Activated naive CD4-positive, alpha-beta T cell treated with anti-CD3 and anti-CD28 coated beads for 36 hours (primary cell): ENCODE measurements at regions not wholly inside any gene's neighbourhood (a gene's known extent, or its start where the extent isn't known, plus 50 kb on each side); places are given as distances from the start of the nearest gene placed in this dataset.

Experiments
- CTCF ChIA-PET: fragments of 350-600 bp; sonication (Branson Sonifier 250); formaldehyde crosslinking; loops from one replicate; lab custom pipeline; 2021; ENCODE audit warnings: antibody characterized with exemption; lab: Charles Lee
- DNase-seq: peaks from one replicate; pipeline ENCODE4 v3.0.0-alpha.2; 2020
- H3K27ac Mint-ChIP-seq: one replicate; pipeline ENCODE4 v1.8.0; 2021; ENCODE audit warnings: mild to moderate bottlenecking, mixed read lengths
- H3K27me3 Mint-ChIP-seq: one replicate; pipeline ENCODE4 v1.8.0; 2021; ENCODE audit warnings: low read depth, mixed read lengths
- H3K36me3 Mint-ChIP-seq: one replicate; pipeline ENCODE4 v1.8.0; 2021; ENCODE audit warnings: low read depth, mixed read lengths
- H3K4me1 Mint-ChIP-seq: one replicate; pipeline ENCODE4 v1.8.0; 2021; ENCODE audit warnings: low read depth, mixed read lengths
- H3K4me3 Mint-ChIP-seq: one replicate; pipeline ENCODE4 v1.8.0; 2021; ENCODE audit warnings: mild to moderate bottlenecking, moderate library complexity, mixed read lengths
- H3K9me3 Mint-ChIP-seq: one replicate; pipeline ENCODE4 v1.8.0; 2021; ENCODE audit warnings: mixed read lengths
- intact Hi-C: fragments of 100-400 bp; cut with micrococcal nuclease; formaldehyde crosslinking; loops from one replicate; pipeline ENCODE4 v1.15.1; 2023

DNA sequence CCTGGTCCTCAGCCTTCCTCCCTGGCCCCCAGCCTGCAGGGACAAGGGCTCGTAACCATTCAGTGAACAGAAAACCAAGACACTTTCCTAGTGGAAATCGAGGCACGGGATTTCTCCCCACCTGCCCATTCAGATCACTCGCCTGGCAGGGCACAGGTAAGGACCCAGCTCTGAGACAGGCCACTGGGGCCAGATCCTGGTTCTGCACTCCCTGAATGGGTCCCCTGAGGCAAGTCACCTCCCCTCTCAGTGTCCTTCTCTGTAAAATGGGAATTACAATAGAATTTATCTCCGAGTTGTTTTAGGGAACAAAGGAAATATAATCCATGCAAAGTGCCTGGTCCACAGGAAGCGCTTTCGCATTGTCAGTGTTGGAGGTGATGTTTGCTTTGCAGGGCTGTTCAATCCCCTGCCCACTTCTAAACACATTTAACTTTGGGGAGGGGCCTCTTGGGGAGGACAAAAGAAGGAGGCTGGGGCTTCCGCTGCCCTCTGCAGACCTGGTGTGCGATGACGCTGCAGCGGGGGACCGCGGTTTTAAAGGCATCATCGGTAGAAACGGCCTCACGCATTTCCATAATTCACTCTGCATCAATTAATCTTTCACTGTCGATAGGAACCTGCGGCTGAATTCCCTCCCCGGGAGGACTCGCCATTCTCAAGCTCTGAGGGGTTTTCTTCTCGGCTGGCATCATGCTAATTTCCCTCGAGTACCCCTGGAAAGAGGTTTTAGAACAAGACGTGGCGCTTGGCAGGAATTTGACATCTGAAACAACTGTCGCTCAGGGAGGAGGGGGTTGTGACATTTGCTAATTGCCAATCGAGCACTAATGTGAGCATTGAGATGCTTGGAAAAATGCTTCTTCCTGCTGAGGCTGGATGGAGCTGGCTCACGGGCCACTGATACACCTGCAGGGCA is 70.4 kb upstream of the FGF3 start:
- H3K4me1 Mint-ChIP-seq: peaks cover 3% of the 10 kb centered on the region
- DNase-seq: no peak
- H3K27ac Mint-ChIP-seq: no peak overlapping the region
- CTCF ChIA-PET: interaction anchor here (0.5 to 1.1 kb wide), 6 partner anchors 9 to 1475 kb away, joined by 3 to 6 read pairs (median 4); no protein-coding TSS in a partner anchor
- H3K9me3 Mint-ChIP-seq: no peaks in the 10 kb centered on the region
- no peaks in the 10 kb centered on the region for H3K36me3 Mint-ChIP-seq
- H3K4me3 Mint-ChIP-seq: no peak overlapping the region
- H3K27me3 Mint-ChIP-seq: peaks cover 37% of the 10 kb centered on the region
- intact Hi-C loops: no loop called here

DNA sequence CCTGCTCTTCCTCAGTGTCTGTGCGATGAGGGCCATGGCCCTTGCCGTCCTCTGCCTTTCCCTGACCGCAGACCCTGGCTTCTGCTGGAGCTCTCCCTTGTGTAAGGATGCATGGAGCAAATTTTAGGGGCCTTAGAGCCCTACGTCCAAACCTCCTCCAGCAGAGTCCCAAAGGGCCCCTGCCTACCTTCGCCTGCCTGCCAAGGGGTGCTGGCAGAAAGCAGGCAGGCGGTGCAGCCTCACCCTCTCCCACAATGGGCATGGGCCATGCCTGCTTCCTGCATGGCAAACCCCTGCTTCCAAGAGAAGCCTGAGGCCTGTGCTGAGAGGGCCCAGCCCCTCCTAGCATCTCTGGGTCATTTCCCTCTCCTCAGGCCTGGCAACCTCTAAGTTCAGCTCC is 71.3 kb upstream of the FGF3 start:
- peaks cover 39% of the 10 kb centered on the region for H3K27me3 Mint-ChIP-seq

DNA sequence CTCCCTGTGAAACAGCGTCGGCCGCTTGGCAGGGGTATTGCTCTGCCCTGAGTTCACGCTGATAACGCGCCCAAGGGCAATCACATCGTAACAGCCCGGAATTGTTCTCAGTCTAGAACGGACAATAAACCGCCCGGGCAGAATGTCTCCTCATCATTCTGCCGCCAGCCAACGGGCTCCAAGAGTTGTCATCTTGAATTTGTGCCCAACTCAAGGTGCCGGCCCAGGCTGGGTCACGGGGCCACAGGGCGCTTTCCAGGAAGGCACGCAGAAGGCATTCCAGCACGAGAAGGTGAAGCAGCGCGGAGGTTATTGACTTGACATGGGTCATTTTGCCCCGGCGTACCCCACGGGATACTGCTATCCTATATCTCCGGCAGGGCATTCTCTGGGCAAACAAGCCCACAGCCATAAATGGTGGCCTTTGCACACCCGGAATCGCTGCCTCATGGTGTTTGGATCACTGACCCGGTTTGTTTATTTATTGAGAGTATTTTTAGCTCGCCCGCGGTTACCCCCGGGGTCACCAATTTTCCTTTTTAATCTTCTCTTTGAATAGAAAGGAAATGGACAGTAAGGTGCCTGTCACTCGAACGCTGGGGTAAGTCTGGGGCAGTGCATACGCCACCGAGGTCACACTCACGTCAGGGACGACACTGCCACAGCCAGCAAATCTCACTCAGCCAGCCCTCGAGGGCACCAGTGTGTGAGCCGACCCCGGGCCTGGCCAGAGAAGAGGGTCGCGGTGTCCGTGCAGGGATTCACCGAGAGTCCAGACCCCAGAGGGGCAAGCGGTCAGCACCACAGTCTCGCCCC is 72.4 kb upstream of the FGF3 start:
- DNase-seq: no peak
- Mint-ChIP-seq H3K27ac (no peak overlapping the region), H3K36me3 (no peaks in the 10 kb centered on the region), H3K27me3 (peaks cover 39% of the 10 kb centered on the region), H3K4me1 (peaks cover 3% of the 10 kb centered on the region), H3K4me3 (no peak overlapping the region), H3K9me3 (no peaks in the 10 kb centered on the region)
- CTCF ChIA-PET: interaction anchor here (1.5 kb wide), 1 partner anchor 19 kb away, joined by 3 read pairs; no protein-coding TSS in a partner anchor
- intact Hi-C loops: no loop called here

More for the DNA sequence above, 71.3 kb upstream of the FGF3 start:
- Mint-ChIP-seq H3K27ac (no peak overlapping the region), H3K4me1 (peaks cover 3% of the 10 kb centered on the region), H3K9me3 (no peaks in the 10 kb centered on the region), H3K36me3 (no peaks in the 10 kb centered on the region), H3K4me3 (no peak overlapping the region)
- CTCF ChIA-PET: interaction anchor here (0.5 to 0.7 kb wide), 3 partner anchors 186 to 1474 kb away, joined by 3 to 6 read pairs (median 4); no protein-coding TSS in a partner anchor
- DNase-seq: no peak
- intact Hi-C loops: no loop called here

DNA sequence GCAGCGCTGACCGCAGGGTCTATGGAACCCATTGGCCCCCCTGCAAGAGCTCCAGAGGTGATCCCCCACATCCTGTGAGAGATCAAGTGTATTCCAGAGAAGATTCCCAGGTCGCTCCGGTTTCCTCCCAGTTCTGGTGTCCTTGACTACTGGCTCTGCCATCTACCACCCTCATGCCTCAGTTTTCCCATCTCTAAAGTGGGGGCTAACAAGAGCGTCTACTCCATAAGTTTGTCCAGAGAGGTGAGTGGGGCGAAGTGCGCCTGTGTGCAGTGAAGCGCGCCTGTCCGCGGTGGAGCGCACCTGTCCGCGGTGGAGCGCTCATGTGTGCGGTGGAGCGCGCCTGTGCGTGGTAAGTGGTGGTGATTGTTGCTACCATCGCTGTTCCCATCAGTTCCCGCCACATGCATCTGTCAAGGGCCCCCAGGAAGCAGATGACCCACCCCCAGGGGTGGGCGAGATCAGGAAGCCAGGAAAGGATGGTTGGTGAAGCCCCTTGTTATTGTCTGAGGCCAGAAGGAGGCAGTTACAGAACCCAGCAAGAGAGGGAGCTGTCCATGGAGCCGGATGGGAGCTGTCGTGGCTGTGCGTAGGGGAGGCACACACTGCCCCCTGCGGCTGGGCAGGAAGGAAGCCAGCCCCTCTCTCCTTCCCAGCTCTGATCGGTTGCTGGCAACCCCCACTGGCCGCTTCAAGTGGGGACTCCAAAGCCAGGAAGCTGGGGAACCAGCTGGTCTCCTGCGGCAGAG is 73.2 kb upstream of the FGF3 start:
- CTCF ChIA-PET: interaction anchor here (1.5 kb wide), 1 partner anchor 18 kb away, joined by 3 read pairs; no protein-coding TSS in a partner anchor
- Mint-ChIP-seq H3K9me3 (no peaks in the 10 kb centered on the region), H3K4me3 (no peak overlapping the region), H3K4me1 (peaks cover 3% of the 10 kb centered on the region), H3K36me3 (no peaks in the 10 kb centered on the region), H3K27me3 (peaks cover 39% of the 10 kb centered on the region), H3K27ac (no peak overlapping the region)
- intact Hi-C loops: no loop called here
- DNase-seq: no peak

DNA sequence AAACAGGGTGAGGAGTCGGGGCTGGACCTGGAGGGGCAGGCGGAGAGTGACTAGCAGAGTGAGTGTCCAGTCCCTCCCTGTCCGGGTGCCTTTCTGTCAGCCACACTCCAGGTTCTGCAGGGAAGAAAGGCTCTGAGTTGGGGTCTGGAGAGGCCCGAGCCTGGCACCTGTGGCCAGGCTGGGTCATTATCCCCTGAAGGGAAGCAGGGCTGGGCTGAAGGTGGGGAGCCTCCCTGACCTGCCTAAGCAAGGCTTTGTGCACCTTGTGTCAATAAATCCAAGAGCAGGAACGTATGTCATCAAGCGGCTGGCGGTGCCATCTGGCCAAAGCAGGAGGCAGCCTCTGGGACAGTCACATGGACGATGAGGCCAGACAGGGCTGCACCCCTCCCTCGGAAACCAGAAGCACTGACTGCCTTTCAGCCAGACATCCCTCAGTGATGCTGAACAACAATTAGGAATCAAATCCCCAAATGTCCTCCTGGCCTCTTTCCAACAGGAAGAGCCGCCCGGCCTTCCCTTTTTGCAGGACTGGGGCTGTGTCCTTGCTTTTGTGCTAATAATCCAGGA is 73.9 kb upstream of the FGF3 start:
- CTCF ChIA-PET: no interaction called here
- intact Hi-C loops: no loop called here
- no peaks in the 10 kb centered on the region for H3K9me3 Mint-ChIP-seq
- no peak overlapping the region for H3K4me3 Mint-ChIP-seq
- DNase-seq: no peak
- no peaks in the 10 kb centered on the region for H3K36me3 Mint-ChIP-seq
- peaks cover 39% of the 10 kb centered on the region for H3K27me3 Mint-ChIP-seq
- H3K4me1 Mint-ChIP-seq: peaks cover 3% of the 10 kb centered on the region
- no peak overlapping the region for H3K27ac Mint-ChIP-seq

DNA sequence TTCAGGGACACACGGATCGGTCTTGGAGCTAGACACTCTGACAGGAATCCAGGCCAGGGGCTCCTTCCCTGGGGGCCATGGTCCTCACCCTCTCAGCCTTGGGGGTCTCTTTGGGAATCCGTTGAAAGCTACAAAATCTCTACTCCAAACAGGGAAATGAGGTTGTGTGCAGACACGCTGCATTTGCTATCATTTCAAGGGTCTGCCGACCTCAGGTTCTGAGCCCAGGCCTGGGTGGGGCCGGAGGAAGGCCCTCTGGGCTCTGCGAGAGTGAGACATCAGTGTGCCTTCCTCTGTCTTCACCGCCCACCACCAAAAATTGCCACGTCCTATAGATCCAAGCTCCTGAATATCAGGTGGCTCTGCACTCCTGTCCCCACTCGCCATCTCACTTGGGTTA is 74.4 kb upstream of the FGF3 start:
- no peak for DNase-seq
- CTCF ChIA-PET: no interaction called here
- Mint-ChIP-seq H3K9me3 (no peaks in the 10 kb centered on the region), H3K36me3 (no peaks in the 10 kb centered on the region), H3K27me3 (peaks cover 39% of the 10 kb centered on the region), H3K4me3 (no peak overlapping the region), H3K4me1 (no peaks in the 10 kb centered on the region), H3K27ac (no peak overlapping the region)
- intact Hi-C loops: no loop called here

DNA sequence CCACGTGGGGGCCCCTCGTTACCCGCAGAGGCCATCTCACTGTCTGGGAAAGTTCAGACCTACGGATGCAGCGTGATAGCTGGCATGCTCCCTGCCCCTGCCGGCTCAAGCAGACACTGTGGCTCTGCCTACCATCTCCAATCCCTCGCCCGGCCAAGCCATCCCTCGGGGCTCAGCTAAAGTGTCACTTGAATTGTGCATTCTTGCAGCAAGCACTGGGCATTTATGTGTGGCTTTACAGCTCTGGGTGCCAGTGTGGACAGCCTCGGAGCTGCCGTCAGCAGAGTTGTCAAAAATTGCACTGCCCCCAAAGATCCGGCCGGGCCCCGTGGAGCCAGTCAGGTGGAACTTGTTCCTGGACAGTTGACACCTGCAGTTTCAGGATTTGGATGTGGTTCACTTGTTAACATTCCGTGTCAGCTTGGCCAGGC is 75.0 kb upstream of the FGF3 start:
- Mint-ChIP-seq H3K4me3 (no peak overlapping the region), H3K36me3 (no peaks in the 10 kb centered on the region), H3K4me1 (no peaks in the 10 kb centered on the region), H3K27ac (no peak overlapping the region), H3K9me3 (no peaks in the 10 kb centered on the region), H3K27me3 (peaks cover 37% of the 10 kb centered on the region)
- intact Hi-C loops: no loop called here
- no peak for DNase-seq
- CTCF ChIA-PET: no interaction called here

DNA sequence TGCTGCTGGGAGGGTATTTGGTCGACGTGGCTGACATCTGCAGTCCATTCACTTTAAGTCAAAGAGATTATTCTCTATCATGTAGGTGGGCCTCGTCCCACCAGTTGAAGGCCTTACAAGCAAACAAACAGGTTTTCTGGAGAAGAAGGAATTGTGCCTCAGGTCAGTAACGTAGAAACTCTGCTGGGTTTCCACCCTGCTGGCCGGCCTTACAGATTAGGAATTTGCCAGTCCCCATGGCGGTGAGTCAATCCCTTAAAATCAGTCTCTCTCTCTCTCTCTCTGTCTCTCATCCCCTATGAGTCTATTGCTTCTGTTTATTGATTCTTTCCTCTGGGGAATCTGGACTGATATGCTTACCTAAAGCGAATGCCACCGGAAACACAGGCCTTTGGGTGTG is 75.4 kb upstream of the FGF3 start:
- Mint-ChIP-seq H3K4me1 (no peaks in the 10 kb centered on the region), H3K36me3 (no peaks in the 10 kb centered on the region), H3K27me3 (peaks cover 36% of the 10 kb centered on the region), H3K9me3 (no peaks in the 10 kb centered on the region), H3K4me3 (no peak overlapping the region), H3K27ac (no peak overlapping the region)
- intact Hi-C loops: no loop called here
- no peak for DNase-seq
- CTCF ChIA-PET: no interaction called here

DNA sequence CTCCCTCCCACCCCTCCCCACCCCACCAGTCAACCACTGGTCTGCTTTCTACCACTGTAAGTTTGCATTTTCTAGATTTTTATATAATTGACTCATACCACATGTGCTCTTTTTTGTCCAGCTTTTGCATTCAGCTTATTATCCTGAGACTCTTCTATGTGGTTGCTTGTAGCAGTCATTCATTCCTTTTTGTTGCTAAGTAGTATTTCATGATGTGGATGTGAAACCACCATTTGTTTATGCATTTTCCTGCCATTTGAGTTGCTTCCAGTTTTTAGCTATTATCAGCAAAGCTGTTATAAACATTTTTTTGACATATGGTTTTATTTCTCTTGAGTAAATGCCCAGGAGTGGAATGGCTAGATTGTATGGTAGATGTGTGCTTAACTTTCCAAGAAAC is 77.0 kb upstream of the FGF3 start:
- intact Hi-C loops: no loop called here
- Mint-ChIP-seq H3K4me3 (no peak overlapping the region), H3K9me3 (no peaks in the 10 kb centered on the region), H3K36me3 (no peaks in the 10 kb centered on the region), H3K27me3 (peaks cover 25% of the 10 kb centered on the region), H3K4me1 (no peaks in the 10 kb centered on the region), H3K27ac (no peak overlapping the region)
- CTCF ChIA-PET: no interaction called here
- DNase-seq: no peak

DNA sequence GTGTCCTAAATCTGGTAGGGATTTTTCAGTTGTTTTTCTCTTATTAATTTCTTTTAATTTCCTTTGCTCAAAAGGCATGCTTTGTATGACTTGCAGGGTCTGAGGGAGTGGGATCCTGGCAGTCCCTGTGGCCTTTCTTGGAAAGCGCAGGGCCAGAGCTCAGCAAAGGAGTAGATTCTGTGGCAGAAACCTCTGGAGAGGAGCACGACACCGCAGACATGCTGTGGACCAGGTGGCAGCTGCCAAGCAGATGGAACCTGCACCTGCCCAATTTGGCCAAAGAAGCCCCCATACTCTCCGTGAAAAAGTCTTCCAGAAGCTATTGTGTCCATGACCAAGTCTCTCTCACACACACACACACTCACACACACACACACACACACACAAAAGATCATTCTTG is 78.9 kb upstream of the FGF3 start:
- intact Hi-C loops: no loop called here
- Mint-ChIP-seq H3K4me3 (no peak overlapping the region), H3K36me3 (no peaks in the 10 kb centered on the region), H3K27ac (no peak overlapping the region), H3K27me3 (peaks cover 18% of the 10 kb centered on the region), H3K9me3 (no peaks in the 10 kb centered on the region), H3K4me1 (no peaks in the 10 kb centered on the region)
- no peak for DNase-seq
- CTCF ChIA-PET: no interaction called here

DNA sequence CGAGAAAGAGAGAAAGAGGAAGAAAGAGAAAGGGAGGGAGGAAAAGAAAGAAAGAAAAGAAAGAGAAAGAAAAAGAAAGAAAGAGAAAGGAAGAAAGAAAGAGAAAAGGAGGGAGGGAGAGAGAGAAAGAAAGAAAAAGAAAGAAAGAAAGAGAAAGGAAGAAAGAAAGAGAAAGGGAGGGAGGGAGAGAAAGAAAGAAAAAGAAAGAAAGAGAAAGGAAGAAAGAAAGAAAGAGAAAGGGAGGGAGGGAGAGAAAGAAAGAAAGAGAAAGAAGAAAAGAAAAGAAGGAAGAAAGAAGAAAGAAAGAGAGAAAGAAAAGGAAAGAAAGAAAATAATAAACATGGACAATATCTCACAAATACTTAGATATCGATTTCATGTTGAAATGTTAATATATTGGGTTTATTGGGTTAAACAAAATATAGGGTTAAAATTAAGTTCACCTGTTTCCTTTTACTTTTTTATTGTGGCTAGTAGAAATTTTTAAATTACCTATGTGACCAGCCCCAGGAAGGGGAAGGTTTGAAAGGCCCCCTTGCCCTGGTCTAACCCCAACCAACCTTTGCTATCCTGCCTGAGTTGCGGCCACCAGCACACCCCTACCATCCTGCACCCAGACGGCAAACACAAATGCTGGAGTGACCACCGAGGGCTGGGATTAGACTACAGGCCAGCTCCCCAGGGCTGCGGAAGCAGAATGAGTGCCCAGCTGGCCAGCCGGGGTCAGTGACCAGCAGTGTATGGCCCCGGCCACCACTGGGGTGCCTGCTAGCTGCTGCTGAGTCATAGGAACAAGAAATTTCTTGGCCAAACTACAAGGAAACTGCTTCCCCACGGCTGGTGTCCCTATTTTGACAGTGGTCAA is 81.0 kb upstream of the FGF3 start:
- Mint-ChIP-seq H3K9me3 (no peaks in the 10 kb centered on the region), H3K36me3 (no peaks in the 10 kb centered on the region), H3K4me1 (no peaks in the 10 kb centered on the region), H3K4me3 (no peak overlapping the region), H3K27me3 (peaks cover 12% of the 10 kb centered on the region), H3K27ac (no peak overlapping the region)
- no peak for DNase-seq
- CTCF ChIA-PET: no interaction called here
- intact Hi-C loops: no loop called here
